Thyroid gland (tissue), 4 donors: ENCODE measurements at regions not wholly inside any gene's neighbourhood (a gene's known extent, or its start where the extent isn't known, plus 50 kb on each side); places are given as distances from the start of the nearest gene placed in this dataset.

Source experiments
- POLR2A ChIP-seq, 2 donors: fragments of 450-650 bp; IDR thresholded peaks; one replicate each; pipeline ENCODE4 v1.6.1; 2017; ENCODE audit warnings: antibody characterized with exemption in 2 of 2, mild to moderate bottlenecking in 2 of 2, moderate library complexity in 1 of 2
- TF ChIP-seq, protein P1 (sequence below), 6 experiments: fragments of 200-600 bp in 3 of 6; fragments of 450-650 bp in 3 of 6; sonication (generic) in 3 of 6; IDR thresholded peaks; one replicate each; pipeline ENCODE4 v1.5.1; 2016 to 2019; ENCODE audit warnings: antibody characterized with exemption in 6 of 6, mild to moderate bottlenecking in 2 of 6, inconsistent platforms in 1 of 6, moderate library complexity in 1 of 6

DNA sequence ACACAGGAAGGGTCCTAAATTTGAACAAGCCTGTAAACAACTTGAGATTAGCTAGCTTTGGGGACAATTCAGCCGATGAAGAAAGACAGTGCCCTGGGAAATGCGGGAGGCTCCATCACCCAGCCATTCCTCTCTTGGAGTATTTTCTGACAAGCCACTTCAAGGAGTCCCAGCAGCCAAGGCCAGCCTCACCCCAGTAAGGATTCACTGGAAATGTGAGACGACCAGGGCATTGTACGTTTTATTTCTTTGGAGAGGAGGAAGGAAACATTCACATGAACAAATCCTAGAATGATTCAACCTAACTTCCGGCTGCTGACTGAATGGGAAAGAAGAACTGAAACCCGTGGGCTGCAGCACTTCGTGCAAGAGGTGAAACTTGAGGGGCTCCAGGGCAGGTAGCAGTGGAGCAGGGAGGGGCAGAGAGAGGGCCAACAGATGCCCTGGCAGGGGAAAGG, 116.4 kb upstream of the ARHGEF3 start:
- TF ChIP-seq, protein P1, sequence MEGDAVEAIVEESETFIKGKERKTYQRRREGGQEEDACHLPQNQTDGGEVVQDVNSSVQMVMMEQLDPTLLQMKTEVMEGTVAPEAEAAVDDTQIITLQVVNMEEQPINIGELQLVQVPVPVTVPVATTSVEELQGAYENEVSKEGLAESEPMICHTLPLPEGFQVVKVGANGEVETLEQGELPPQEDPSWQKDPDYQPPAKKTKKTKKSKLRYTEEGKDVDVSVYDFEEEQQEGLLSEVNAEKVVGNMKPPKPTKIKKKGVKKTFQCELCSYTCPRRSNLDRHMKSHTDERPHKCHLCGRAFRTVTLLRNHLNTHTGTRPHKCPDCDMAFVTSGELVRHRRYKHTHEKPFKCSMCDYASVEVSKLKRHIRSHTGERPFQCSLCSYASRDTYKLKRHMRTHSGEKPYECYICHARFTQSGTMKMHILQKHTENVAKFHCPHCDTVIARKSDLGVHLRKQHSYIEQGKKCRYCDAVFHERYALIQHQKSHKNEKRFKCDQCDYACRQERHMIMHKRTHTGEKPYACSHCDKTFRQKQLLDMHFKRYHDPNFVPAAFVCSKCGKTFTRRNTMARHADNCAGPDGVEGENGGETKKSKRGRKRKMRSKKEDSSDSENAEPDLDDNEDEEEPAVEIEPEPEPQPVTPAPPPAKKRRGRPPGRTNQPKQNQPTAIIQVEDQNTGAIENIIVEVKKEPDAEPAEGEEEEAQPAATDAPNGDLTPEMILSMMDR (IDR thresholded peaks at IDR 0.05), result no peak
- TF ChIP-seq POLR2A (IDR thresholded peaks at IDR 0.05), result no peak
